Ascending aorta (tissue), 2 donors: ENCODE measurements at regions not wholly inside any gene's neighbourhood (a gene's known extent, or its start where the extent isn't known, plus 50 kb on each side); places are given as distances from the start of the nearest gene placed in this dataset.

Experiments
- DNase-seq, 2 donors: peaks; one replicate each; pipeline ENCODE4 v3.0.0-alpha.2; 2019; ENCODE audit warnings: low spot score in 2 of 2
- H3K27ac ChIP-seq, 2 donors: fragments of 200-600 bp; sonication (generic); one replicate each; pipeline ENCODE4 v1.5.1; 2016 to 2017; ENCODE audit warnings: mild to moderate bottlenecking in 1 of 2
- H3K27me3 ChIP-seq: fragments of 200-600 bp; sonication (generic); one replicate; pipeline ENCODE4 v1.5.1; 2017
- H3K36me3 ChIP-seq, 2 donors: fragments of 200-600 bp; sonication (generic); one replicate each; pipeline ENCODE4 v1.5.1; 2016
- H3K4me1 ChIP-seq, 2 donors: fragments of 200-600 bp; sonication (generic); one replicate each; pipeline ENCODE4 v1.5.1; 2016 to 2017; ENCODE audit warnings: mild to moderate bottlenecking in 1 of 2
- H3K4me3 ChIP-seq, 2 donors: fragments of 200-600 bp; sonication (generic); one replicate each; pipeline ENCODE4 v1.5.1; 2016 to 2017; ENCODE audit warnings: mild to moderate bottlenecking in 1 of 2
- H3K9me3 ChIP-seq, 2 donors: fragments of 200-600 bp; sonication (generic); one replicate each; pipeline ENCODE4 v1.5.1; 2016
- intact Hi-C: fragments of 100-400 bp; cut with DNase I; formaldehyde crosslinking; loops from one replicate; pipeline ENCODE4 v1.15.1; 2023
- TF ChIP-seq, protein P1 (sequence below), 3 experiments: fragments of 200-600 bp in 2 of 3; fragments of 450-650 bp in 1 of 3; sonication (generic) in 2 of 3; IDR thresholded peaks; one replicate each; pipeline ENCODE4 v1.5.1; 2016 to 2019; ENCODE audit warnings: antibody characterized with exemption in 3 of 3, mild to moderate bottlenecking in 1 of 3, moderate library complexity in 1 of 3

DNA sequence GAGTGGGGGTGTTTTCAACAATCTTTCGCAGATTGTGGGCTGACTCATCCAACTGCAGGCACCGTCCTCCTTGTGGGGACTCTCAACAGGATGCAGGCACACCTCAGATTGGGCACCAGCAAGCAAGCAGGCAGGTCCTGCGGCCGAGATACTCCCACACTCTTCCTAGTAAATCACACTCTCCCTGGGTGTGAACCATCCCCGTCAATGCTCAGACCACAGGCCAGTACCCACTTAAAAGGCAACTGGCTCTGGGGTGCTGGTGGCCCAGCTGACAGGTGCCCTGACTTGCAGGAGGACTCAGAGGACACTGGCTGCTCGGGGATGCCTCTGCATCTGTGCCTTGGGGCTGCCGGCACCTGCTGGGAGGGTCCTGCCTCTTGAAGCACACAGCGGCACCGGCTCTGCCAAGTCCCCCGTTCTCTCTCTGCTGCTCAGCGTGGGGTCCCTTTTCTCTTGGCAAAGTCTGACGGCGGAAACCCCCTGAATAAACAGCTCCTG is 282.5 kb downstream of the CTTN start:
- no peak overlapping the region for H3K4me3 ChIP-seq
- intact Hi-C loops = no loop called here
- H3K9me3 ChIP-seq = no peaks in the 10 kb centered on the region
- TF ChIP-seq, protein P1, sequence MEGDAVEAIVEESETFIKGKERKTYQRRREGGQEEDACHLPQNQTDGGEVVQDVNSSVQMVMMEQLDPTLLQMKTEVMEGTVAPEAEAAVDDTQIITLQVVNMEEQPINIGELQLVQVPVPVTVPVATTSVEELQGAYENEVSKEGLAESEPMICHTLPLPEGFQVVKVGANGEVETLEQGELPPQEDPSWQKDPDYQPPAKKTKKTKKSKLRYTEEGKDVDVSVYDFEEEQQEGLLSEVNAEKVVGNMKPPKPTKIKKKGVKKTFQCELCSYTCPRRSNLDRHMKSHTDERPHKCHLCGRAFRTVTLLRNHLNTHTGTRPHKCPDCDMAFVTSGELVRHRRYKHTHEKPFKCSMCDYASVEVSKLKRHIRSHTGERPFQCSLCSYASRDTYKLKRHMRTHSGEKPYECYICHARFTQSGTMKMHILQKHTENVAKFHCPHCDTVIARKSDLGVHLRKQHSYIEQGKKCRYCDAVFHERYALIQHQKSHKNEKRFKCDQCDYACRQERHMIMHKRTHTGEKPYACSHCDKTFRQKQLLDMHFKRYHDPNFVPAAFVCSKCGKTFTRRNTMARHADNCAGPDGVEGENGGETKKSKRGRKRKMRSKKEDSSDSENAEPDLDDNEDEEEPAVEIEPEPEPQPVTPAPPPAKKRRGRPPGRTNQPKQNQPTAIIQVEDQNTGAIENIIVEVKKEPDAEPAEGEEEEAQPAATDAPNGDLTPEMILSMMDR (IDR thresholded peaks at IDR 0.05) = no peak
- H3K4me1 ChIP-seq = no peaks in the 10 kb centered on the region
- no peak for DNase-seq
- H3K27ac ChIP-seq = no peak overlapping the region
- H3K27me3 ChIP-seq = no peaks in the 10 kb centered on the region
- no peaks in the 10 kb centered on the region for H3K36me3 ChIP-seq

DNA sequence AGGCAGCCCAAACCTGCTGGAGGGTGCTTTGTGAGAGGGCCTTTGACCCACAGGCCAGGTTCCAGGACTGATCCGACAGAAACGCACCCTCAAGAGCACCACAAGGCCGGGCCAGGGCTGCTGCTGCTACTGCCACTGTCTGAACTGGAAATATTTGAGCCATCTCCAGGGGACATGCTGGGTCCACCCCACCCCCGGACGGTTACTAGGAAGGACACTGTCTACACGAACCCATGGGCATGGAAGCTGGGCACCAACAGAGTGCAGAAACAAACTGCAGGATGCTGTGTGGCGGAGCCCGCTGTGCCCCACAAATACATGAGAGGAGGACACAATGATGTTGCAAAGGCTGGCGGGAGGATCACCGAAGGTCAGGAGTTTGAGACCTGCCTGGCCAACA is 283.7 kb downstream of the CTTN start:
- Histone ChIP-seq H3K27me3 (no peaks in the 10 kb centered on the region), H3K4me3 (no peak overlapping the region), H3K36me3 (no peaks in the 10 kb centered on the region), H3K4me1 (no peaks in the 10 kb centered on the region), H3K9me3 (no peaks in the 10 kb centered on the region), H3K27ac (no peak overlapping the region)
- TF ChIP-seq, protein P1 (IDR thresholded peaks at IDR 0.05) = no peak
- intact Hi-C loops = no loop called here
- DNase-seq = no peak

DNA sequence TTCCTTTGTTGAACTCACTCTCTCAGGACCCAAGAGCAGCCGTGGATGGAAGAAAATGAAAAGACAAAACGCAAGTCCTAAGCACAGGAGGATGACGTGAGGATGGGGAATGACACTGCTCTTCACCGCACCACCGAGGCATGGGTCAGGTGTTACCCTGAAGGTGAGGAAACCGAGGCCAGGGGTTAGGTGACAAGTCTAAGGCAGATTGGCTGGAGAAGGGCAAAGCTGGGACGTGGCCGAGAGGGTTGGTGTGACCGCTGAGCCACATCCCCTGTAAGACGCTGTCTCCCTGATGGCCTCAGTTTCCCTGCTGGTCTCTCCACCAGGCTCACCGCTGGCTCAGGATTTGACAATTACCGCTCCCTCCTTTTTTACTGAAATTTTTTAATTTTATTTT is 284.4 kb downstream of the CTTN start:
- Histone ChIP-seq H3K27ac (no peak overlapping the region), H3K4me1 (no peaks in the 10 kb centered on the region), H3K36me3 (no peaks in the 10 kb centered on the region), H3K4me3 (no peak overlapping the region), H3K9me3 (no peaks in the 10 kb centered on the region), H3K27me3 (no peaks in the 10 kb centered on the region)
- TF ChIP-seq, protein P1 (IDR thresholded peaks at IDR 0.05) = no peak
- intact Hi-C loops = no loop called here
- DNase-seq = no peak

DNA sequence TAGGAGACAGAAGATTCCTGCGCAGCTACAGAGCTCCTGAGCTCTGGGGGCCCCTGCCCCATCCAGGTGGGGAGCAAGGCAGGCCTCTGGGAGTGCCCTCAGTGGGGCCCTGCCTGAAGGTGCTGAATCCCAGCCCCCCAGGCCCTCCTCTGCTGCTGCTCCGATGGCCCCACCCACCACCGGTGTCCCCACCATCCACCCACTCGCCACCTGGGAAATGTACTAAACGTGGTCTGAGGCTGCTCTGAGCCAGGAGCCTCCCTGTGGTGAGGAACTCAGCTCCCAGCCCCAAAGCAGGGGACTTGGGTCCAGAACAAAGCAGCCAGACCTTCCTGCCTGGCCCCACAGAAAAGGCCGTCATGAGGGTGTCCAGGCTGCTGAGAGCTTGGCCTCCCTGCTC is 289.4 kb downstream of the CTTN start:
- intact Hi-C loops = no loop called here
- Histone ChIP-seq H3K36me3 (no peaks in the 10 kb centered on the region), H3K4me1 (no peaks in the 10 kb centered on the region), H3K9me3 (no peaks in the 10 kb centered on the region), H3K27ac (no peak overlapping the region), H3K4me3 (no peak overlapping the region), H3K27me3 (no peaks in the 10 kb centered on the region)
- TF ChIP-seq, protein P1 (IDR thresholded peaks at IDR 0.05) = no peak
- no peak for DNase-seq

DNA sequence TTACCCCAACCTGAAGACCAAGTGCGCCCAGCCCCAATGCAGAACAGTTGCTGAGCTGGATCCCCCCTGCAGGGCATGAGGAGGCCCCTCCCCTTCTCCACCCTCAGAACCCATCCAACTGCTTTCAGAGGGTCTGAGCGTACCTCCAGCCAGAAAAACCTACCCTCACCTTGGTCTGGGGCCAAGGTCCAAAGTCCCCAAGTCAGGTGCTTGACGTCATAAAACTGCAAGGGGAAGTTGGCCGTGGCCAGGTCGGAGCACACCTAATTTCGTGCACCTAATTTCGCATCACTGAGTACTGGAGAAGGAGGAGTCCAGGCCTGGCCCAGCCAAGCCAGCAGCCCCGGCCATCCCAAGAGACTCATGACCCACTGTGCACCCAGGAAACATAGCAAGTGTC is 289.8 kb downstream of the CTTN start:
- TF ChIP-seq, protein P1 (IDR thresholded peaks at IDR 0.05) = no peak
- Histone ChIP-seq H3K27me3 (no peaks in the 10 kb centered on the region), H3K4me3 (no peak overlapping the region), H3K9me3 (no peaks in the 10 kb centered on the region), H3K36me3 (no peaks in the 10 kb centered on the region), H3K27ac (no peak overlapping the region), H3K4me1 (no peaks in the 10 kb centered on the region)
- DNase-seq = no peak
- intact Hi-C loops = no loop called here

DNA sequence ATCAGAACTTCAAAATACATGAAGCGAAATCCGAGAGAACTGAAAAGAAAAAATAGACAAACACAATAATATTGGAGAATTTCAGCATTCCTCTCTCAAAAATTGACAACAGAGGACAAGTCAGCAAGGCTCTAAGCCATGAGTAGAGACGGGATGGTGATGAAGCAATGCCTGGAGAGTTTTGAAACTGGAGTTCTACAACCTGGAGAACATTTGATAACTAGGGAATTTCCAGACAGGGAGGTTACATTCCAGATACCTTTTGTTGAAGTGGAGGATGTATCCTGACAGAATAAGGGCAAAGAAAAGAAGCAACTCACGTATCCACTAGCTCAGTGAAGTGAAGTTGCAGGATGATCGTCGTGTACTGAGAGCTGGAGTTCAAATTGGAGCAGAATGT is 291.4 kb downstream of the CTTN start:
- TF ChIP-seq, protein P1 (IDR thresholded peaks at IDR 0.05) = no peak
- intact Hi-C loops = no loop called here

More for the DNA sequence above, 291.4 kb downstream of the CTTN start:
- no peak for DNase-seq
- H3K27me3 ChIP-seq = no peaks in the 10 kb centered on the region
- no peaks in the 10 kb centered on the region for H3K36me3 ChIP-seq
- no peak overlapping the region for H3K27ac ChIP-seq
- no peaks in the 10 kb centered on the region for H3K4me1 ChIP-seq
- no peaks in the 10 kb centered on the region for H3K9me3 ChIP-seq
- H3K4me3 ChIP-seq = no peak overlapping the region
